Nephron (organoid): ENCODE measurements at regions not wholly inside any gene's neighbourhood (a gene's known extent, or its start where the extent isn't known, plus 50 kb on each side); places are given as distances from the start of the nearest gene placed in this dataset.
"Not testable (repeated sequence)": the region's sequence is repeated elsewhere in the genome, so short reads cannot be mapped to it uniquely, and the experiment has no call there.

Experiments used
- H3K27ac Mint-ChIP-seq, 3 experiments: 2 replicates each; pipeline ENCODE4 v1.8.0; 2020; ENCODE audit warnings: mixed read lengths in 3 of 3, mild to moderate bottlenecking in 2 of 3, moderate library complexity in 1 of 3
- H3K27me3 Mint-ChIP-seq: 2 replicates; pipeline ENCODE4 v1.8.0; 2021; ENCODE audit warnings: low read depth, mild to moderate bottlenecking, moderate library complexity, mixed read lengths
- H3K36me3 Mint-ChIP-seq: 2 replicates; pipeline ENCODE4 v1.8.0; 2020; ENCODE audit warnings: low read depth, mixed read lengths
- H3K4me1 Mint-ChIP-seq: 2 replicates; pipeline ENCODE4 v1.8.0; 2020; ENCODE audit warnings: mixed read lengths
- H3K4me3 Mint-ChIP-seq, 3 experiments: 2 replicates each; pipeline ENCODE4 v1.8.0; 2020; ENCODE audit warnings: mild to moderate bottlenecking in 3 of 3, mixed read lengths in 3 of 3, moderate library complexity in 2 of 3
- H3K9me3 Mint-ChIP-seq: 2 replicates; pipeline ENCODE4 v1.8.0; 2020; ENCODE audit warnings: mixed read lengths
- TF ChIP-seq, protein P1 (sequence below), 3 experiments: fragments of 200-600 bp; sonication (generic); IDR thresholded peaks; one replicate each; pipeline ENCODE4 v1.5.0; 2021; ENCODE audit warnings: antibody characterized with exemption in 3 of 3; ENCODE audit not compliant: unreplicated experiment in 3 of 3

DNA sequence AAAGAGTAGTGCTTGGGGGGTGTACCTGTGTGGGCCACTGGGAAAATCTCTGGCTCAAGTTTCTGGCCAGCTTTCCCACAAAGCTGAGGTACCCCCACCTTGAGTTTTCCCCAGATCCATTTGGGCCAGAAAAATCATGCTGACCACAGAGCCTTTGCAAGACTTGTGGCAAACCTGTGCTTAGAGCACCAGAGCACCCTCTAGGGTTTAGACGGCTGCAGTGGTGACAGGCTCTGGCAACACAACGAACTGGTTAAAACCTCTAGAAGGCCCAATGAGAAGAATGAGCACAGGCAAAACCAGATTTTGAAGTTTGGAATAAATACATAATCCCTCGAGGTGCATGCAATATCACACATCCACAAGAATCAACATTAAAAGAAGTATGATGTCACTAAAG, 290.7 kb upstream of the FOLH1 start:
- H3K36me3 Mint-ChIP-seq, result no peaks in the 10 kb centered on the region
- H3K4me1 Mint-ChIP-seq, result no peaks in the 10 kb centered on the region
- no peak overlapping the region for H3K27ac Mint-ChIP-seq
- TF ChIP-seq, protein P1, sequence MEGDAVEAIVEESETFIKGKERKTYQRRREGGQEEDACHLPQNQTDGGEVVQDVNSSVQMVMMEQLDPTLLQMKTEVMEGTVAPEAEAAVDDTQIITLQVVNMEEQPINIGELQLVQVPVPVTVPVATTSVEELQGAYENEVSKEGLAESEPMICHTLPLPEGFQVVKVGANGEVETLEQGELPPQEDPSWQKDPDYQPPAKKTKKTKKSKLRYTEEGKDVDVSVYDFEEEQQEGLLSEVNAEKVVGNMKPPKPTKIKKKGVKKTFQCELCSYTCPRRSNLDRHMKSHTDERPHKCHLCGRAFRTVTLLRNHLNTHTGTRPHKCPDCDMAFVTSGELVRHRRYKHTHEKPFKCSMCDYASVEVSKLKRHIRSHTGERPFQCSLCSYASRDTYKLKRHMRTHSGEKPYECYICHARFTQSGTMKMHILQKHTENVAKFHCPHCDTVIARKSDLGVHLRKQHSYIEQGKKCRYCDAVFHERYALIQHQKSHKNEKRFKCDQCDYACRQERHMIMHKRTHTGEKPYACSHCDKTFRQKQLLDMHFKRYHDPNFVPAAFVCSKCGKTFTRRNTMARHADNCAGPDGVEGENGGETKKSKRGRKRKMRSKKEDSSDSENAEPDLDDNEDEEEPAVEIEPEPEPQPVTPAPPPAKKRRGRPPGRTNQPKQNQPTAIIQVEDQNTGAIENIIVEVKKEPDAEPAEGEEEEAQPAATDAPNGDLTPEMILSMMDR (IDR thresholded peaks at IDR 0.05; ENCODE audit: unreplicated experiment in 3 of 3), result no peak
- H3K4me3 Mint-ChIP-seq, result no peak overlapping the region
- H3K9me3 Mint-ChIP-seq, result peaks cover 12% of the 10 kb centered on the region
- no peaks in the 10 kb centered on the region for H3K27me3 Mint-ChIP-seq

DNA sequence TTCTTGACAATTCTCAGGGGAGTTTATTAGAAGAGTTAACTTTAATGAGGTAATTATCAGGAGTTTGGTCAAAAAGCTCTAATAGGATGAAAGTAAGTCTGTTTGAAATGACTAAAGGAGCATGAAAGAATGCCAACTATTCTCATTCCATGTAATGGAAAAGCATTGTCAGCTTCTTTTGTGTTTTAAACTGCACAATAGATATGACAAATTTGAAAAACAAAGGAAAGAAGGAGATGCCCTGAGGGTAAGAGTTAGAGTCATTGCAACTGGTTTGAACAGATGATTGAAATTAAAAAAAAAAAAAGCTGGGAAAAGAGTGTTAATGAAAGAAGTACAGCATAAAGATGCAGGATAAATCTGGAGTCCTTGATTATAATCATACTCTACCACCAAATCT, 296.8 kb upstream of the FOLH1 start:
- Mint-ChIP-seq H3K27ac (no peak overlapping the region), H3K36me3 (no peaks in the 10 kb centered on the region), H3K9me3 (peaks cover 13% of the 10 kb centered on the region), H3K27me3 (no peaks in the 10 kb centered on the region), H3K4me3 (no peak overlapping the region), H3K4me1 (no peaks in the 10 kb centered on the region)
- TF ChIP-seq, protein P1 (IDR thresholded peaks at IDR 0.05; ENCODE audit: unreplicated experiment in 3 of 3), result no peak

DNA sequence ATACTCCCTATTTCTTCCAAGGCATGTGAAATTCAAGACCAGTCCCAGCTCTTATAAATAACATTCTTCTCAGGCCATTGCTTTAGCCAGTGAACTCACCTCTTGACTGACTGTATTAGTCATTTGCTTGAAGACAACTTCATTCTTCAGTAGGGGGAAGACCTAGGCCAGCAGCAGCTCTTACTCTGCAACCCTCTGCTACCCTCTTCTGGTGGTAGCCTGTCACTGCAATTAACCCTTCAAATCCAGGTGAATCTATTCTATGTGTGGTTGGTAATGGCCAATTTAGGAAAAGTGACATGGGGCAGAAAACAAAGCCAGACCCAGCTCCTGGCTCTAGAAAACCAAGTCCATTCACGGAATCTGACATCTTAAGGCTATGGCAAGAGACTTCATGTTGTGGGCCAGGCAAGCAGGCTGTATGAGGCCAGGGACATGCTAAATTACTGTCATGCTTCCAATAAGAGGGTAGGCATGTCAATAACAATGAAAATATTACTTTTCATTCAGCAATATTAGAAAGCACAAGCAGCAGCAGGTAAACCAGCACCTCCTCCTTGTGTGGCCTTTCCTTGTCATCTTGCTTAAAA, 317.9 kb upstream of the FOLH1 start:
- not testable (repeated sequence) for H3K4me1 Mint-ChIP-seq, H3K9me3 Mint-ChIP-seq, H3K4me3 Mint-ChIP-seq, H3K27ac Mint-ChIP-seq, H3K36me3 Mint-ChIP-seq, H3K27me3 Mint-ChIP-seq
- TF ChIP-seq, protein P1 (IDR thresholded peaks at IDR 0.05; ENCODE audit: unreplicated experiment in 3 of 3), result peak; percentile 43 to 56 (median 44)

DNA sequence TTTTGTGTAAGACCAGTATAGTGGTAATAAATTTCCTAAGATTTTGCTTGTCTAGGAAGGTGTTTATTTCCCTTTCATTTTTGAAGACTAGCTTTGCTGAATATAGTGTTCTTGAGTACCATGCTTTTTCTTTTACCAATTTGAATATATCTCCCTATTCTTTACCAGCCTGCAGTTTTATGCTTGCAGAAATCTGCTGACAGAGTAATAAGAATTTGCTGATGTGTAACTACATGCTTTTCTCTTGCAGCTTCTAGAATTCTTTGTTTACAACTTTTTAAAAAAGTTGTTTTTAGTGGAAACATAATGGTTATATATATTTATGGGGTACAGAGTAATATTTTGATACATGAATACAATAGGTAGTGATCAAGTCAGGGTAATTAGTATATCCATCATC, 324.8 kb upstream of the FOLH1 start:
- no peak overlapping the region for H3K4me3 Mint-ChIP-seq
- no peaks in the 10 kb centered on the region for H3K4me1 Mint-ChIP-seq
- no peaks in the 10 kb centered on the region for H3K27me3 Mint-ChIP-seq
- H3K27ac Mint-ChIP-seq, result no peak overlapping the region
- no peaks in the 10 kb centered on the region for H3K36me3 Mint-ChIP-seq
- H3K9me3 Mint-ChIP-seq, result peaks cover 18% of the 10 kb centered on the region
- TF ChIP-seq, protein P1 (IDR thresholded peaks at IDR 0.05; ENCODE audit: unreplicated experiment in 3 of 3), result no peak

DNA sequence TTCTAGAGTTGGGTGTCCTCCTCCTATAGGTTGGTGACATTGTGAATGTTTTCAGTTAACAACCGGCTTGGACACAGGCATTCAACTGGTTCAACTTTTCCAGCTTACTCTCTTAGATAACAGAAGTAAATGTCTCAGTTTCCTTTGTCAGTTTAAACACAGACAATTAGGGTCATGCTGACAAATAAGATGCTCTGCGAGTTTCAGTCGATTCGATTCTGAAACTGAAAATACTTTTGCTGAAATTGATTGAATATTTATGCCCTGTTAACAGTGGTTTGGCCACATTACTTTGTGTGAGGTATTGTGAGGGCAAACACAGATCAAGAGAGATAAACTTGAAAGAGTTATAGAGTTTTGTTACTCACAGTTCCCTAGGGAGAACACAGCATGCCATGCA, 330.5 kb upstream of the FOLH1 start:
- not testable (repeated sequence) for H3K4me1 Mint-ChIP-seq, H3K27me3 Mint-ChIP-seq, H3K4me3 Mint-ChIP-seq, H3K27ac Mint-ChIP-seq, H3K36me3 Mint-ChIP-seq
- peaks cover 21% of the 10 kb centered on the region for H3K9me3 Mint-ChIP-seq

DNA sequence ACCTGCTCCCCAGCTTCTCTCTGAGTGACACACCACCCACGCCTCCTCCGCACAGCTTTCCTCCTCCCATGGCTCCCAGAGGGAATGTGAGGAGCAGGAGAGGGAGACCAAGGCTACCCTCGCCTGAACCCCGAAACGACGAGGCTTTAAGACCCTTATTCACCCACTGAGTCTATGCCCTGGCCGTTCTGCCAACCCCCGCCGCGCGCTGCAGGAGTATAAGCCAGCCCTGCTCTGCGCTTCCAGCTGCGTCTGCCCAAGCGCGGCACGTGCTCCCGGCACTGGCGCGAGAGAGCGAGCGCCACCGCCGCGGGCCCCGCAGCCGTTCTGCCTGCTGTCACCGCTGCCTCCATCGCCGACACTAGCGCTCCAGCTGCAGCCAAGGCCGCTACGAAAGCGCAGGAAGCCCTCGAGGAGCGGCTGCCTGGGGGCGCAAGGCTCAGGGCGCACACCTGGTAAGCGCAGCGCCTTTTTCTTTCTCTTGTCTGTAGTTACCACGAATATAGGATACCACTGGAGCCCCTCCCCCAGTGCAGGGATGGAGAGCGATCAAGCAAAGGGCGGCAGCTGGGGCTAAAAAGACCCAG, 350.0 kb upstream of the FOLH1 start:
- H3K4me1 Mint-ChIP-seq, H3K4me3 Mint-ChIP-seq, H3K36me3 Mint-ChIP-seq, H3K27ac Mint-ChIP-seq, H3K27me3 Mint-ChIP-seq: not testable (repeated sequence)
- peaks cover 20% of the 10 kb centered on the region for H3K9me3 Mint-ChIP-seq

DNA sequence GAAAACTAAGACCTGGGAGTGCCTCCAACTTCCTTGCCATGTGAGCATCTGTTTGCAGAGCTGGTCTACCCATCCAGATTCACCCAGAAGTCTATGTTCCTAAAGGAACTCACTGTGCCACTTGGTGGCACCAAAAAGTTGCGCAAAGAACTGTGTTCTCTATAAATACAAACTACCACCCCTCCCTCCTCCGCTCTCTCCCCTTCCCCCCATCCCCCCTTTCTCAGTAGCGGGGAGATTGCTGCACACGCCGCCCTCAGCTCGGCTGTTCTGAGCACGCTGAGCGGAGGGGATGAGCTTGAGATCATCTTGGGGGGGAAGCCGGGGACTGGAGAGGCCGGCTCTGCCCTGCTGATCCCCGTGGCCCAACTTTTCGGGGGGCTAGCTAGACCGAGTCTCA, 352.2 kb upstream of the FOLH1 start:
- H3K27ac Mint-ChIP-seq, H3K27me3 Mint-ChIP-seq, H3K36me3 Mint-ChIP-seq, H3K4me1 Mint-ChIP-seq, H3K4me3 Mint-ChIP-seq: not testable (repeated sequence)
- peaks cover 20% of the 10 kb centered on the region for H3K9me3 Mint-ChIP-seq

DNA sequence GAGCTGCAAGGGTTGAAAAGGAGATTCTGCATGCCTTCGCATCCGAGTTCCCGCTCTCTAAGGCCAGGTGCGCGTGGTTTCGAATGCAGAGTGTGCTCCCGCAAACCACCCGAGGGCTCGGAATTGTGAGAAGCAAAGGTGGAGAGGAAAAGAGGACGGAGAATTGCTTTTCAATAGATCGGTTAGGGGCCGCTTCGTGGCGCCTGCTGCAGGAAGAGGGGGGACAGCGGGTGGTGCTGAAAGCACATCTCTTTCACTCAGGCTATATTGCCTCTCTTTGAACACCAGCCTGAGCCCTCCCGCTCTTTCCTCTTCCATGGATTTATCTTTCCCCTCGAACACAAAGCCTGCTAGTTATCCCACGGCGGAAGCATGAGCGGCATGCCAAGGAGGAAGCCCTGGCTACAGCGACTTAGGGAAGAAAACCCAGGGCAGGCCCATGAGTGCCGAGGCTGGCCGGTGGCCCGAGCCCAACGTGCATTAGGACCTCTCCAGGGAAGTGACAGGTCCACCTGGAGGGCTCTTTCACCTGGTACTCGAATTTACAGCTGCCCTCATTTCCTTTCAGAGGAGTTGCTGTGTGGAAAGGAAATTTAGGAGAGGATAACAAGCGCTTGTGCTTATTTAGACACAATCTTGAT, 353.0 kb upstream of the FOLH1 start:
- not testable (repeated sequence) for H3K36me3 Mint-ChIP-seq, H3K4me1 Mint-ChIP-seq, H3K27ac Mint-ChIP-seq, H3K27me3 Mint-ChIP-seq, H3K4me3 Mint-ChIP-seq
- peaks cover 20% of the 10 kb centered on the region for H3K9me3 Mint-ChIP-seq

DNA sequence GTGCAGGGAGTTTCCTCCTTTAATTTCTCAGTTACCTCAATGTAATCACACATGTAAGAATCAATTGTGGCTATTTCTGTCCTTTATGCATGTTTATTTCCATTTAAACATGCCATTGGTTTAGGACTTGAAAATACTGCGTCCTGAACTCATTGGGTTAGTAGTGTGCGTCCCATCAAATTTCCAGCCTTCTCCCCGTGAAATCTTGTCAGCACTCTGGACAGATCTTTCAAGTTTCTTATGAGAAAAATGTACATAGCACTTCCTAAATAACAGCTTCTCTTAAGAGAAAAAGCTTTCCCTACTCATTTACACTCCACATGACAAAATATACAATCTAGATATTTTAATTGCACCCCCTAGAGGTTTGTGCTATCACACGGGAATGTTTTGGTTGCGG, 353.9 kb upstream of the FOLH1 start:
- peaks cover 18% of the 10 kb centered on the region for H3K9me3 Mint-ChIP-seq
- not testable (repeated sequence) for H3K4me3 Mint-ChIP-seq, H3K27me3 Mint-ChIP-seq, H3K36me3 Mint-ChIP-seq, H3K4me1 Mint-ChIP-seq, H3K27ac Mint-ChIP-seq

DNA sequence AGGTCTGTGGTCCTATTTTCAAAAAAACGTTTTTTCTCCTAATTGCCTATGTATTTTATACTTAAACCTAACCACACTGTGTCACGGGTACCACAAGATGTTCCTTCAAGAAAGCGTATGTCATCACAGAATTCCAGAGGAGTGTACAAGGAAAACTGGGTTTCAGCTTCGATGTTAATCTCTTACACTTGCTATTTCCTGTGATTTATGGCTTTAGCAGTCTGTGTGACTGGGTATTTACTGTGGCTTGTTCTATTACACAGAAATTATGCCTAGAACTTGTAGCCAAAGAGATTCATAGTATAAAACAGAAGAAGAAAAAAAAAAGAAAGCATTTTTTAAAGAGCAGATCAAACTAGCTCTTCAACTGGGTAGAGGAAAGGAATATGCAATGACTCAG, 371.1 kb upstream of the FOLH1 start:
- not testable (repeated sequence) for H3K27ac Mint-ChIP-seq, H3K4me3 Mint-ChIP-seq, H3K4me1 Mint-ChIP-seq, H3K27me3 Mint-ChIP-seq, H3K36me3 Mint-ChIP-seq
- H3K9me3 Mint-ChIP-seq, result peaks cover 17% of the 10 kb centered on the region

DNA sequence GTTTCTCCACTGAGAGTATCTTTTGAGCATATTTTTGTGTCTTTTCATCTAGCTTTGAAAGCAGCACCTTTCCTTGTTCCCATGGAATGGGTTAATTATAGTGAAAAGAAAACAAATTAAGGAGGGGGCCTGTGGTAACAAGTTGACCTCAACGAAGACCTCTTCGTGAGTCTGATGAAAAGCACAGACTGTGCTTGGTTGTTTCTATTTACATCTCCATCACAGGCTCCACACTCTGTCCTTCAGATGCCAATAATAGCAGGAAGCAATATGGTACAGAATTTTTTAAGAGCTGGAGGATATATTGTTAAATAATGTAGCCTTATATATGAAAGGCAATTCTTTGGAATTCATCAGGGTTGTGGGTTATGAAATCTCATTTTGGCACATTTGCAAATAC, 366.7 kb upstream of the OR4C13 start:
- not testable (repeated sequence) for H3K36me3 Mint-ChIP-seq, H3K9me3 Mint-ChIP-seq, H3K27me3 Mint-ChIP-seq, H3K27ac Mint-ChIP-seq, H3K4me3 Mint-ChIP-seq, H3K4me1 Mint-ChIP-seq
